HG03575 (cell line): ENCODE measurements at regions not wholly inside any gene's neighbourhood (a gene's known extent, or its start where the extent isn't known, plus 50 kb on each side); places are given as distances from the start of the nearest gene placed in this dataset.

Experiments
- ATAC-seq: cut with Tn5 transposase; IDR thresholded peaks from one replicate; pipeline ENCODE4 v1.9.1; 2021; ENCODE audit not compliant: unreplicated experiment, insufficient number of reproducible peaks, low FRiP score; ENCODE audit errors: extremely low read depth

DNA sequence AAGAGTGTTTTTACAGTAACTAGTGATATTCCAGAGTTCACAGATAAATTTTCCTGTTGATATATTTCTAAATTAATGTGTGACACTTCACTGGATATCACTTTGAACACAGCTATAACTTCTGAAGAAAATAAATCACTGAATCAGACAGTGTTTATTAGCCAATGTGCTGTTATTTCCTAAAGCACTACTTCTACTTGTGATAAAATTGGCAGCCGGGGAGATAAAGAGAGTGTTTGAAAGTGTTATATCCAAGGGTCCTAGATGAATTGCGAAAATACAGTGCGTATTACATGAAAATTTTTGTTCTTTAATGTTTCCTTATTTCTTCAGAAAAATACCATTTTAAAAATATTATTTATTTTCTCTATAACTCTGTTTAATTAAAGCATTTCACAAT is 417.5 kb upstream of the ARGLU1 start:
- no peak for ATAC-seq

DNA sequence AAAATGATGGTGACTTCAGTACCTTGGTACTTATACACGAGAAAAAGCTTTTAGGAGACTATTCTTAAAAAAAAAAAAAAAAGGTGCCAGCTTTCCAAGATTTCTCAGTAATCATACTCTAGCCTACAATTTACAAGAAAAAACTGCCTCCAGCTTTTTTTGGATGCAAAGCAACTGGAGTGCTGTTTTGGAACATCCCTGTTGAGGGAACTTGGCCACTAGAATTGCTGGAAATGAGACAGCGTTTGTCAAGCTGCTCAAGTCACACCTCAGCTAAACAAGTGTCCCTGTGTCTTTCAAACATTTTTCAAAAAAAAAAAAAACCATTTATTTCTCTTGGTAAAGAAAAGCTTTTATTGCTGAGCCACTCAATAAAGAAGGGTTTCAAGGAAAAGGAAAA is 413.1 kb upstream of the ARGLU1 start:
- no peak for ATAC-seq

DNA sequence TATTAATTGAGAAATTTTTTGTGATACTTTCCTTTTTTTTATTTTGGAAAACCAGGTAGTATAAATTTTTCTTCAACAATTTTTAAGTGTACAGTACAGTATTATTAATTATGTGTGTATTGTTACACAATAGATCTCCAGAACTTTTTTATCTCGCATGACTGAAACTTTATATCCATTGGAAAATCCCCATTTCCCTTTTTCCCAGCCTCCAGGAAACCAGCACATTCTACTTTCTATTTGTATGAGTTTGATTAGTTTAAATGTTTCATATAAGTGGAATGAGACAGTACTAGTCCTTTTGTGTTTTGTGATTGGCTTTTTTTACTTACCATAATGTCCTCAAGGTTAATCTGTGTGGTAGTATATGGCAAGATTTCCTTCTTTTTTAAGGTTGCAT is 399.5 kb upstream of the ARGLU1 start:
- no peak for ATAC-seq

DNA sequence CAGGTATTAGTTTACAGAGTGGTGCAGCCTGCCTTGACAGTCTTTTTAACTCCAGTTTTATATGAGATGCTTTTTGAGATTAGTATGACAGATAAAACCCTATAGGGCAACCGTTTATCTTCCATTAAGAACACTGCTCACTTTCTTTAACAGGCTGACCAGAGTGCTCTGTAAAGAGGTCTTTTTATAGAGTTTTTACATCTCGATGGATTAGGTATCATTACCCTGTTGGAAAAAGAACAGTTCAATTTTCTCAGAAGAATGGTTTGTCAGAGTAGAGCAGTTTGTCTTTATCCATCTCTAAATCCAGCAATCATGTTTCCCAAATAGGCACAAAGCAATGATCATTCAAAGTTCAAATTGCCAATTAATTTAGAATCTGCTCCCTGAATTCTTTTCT is 395.2 kb upstream of the ARGLU1 start:
- ATAC-seq = no peak

DNA sequence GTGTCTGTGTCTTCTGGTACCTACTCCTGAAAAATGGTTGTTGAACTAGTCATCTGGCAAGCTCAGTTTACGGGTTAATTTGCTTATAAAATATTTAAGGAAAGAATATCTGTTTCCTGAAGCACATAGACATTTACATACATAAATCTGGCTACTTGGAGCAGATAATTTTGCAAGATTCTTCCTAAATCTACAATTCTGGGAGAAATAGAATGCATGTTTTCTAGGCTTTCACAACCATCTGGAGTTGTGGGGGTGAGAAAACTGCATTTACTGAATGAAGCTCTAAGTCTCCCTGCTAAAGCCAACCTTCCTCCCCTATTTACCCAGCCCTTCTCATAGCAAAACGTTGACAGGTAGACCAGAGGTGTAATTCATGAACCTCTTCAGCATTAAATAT is 393.7 kb upstream of the ARGLU1 start:
- no peak for ATAC-seq

DNA sequence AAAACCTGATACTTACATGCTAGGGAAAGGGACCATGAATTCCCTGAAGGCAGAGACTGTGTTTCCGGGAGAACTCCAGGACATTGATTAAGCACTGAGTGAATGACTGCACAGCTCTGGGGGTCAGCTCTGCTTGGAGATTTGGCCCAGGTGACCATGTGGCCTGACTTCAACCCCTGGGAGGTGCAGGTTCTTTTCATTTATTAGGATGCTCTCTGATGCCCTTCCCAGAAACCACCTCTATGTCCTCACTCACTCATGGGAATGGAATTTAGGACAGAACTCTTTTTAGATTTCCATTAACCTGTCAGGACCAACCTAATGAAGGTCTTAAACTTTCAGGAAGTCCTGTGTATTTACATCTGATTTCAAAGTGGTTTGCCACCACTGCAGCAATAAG is 393.3 kb upstream of the ARGLU1 start:
- no peak for ATAC-seq

DNA sequence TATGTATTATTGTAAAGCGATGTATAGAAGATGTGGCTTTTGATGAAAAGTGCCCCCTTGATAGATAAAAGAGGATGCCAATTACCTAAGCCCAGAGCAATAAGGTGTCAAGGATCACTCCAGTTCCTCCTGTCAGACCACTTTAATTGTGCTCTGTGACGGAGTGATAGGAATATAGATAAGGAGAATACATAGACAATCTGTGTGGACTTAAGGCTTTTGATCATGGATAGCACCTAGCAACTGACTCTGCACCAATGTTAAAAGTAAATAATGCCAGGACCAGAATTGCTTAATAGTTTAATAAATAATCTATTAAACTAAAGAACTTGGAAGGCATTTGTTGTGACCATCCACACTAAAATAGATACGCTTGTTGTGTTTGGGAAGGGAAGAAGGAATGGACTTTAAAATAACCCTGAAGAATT is 390.7 kb upstream of the ARGLU1 start:
- ATAC-seq = no peak

DNA sequence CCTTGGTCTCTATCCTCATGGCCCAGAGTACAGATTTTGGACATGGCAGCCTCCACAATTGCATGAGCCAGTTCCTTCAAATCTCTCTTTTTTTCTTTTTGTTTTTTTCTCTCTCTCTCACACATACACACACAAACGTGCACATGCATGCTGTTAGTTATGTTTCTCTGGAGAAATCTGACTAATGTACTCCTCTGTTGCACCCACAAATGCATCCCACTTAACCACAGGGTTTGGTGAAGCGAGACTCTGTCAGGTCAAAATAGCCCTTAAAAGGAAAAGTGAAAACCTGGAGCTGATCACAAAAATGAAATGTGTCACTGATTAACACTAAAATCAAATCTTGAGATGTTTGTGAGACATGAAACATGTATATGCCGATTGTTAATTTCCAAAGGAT is 374.6 kb upstream of the ARGLU1 start:
- no peak for ATAC-seq

DNA sequence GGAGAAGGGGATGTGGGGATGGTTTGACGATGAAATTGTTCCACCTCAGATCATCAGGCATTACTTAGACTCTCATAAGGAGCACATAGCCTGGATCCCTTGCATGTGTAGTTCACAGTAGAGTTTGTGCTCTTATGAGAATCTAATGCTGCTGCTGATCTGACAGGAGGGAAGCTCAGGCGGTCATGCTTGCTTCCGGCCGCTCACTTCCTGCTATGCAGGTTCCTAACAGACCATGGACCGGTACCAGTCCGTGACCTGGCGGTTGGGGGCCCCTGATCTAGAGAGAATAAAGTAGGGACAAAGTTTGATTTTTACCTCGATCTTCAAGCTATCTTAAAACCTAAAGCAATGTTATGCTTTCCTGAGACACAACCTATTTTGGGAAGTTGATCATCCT is 373.8 kb upstream of the ARGLU1 start:
- ATAC-seq = no peak

DNA sequence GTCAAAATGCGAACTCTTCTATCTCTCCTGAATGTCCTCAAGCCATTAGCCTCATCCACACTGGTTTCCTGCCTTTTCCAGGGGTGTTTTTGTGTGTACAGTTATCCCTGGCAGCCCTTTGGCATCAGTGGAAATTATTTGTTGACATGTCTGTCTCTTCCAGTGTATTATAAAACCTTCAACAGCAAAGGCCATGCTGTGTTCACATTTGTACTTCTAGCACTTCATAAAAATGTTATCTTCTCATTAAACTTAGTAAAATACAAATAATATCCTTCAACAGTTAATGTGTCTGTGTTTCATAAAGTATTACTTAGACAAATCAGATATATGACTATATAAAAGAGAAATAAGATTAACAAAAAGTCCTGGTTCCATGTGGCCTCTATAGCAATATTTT is 359.5 kb upstream of the ARGLU1 start:
- ATAC-seq = no peak

DNA sequence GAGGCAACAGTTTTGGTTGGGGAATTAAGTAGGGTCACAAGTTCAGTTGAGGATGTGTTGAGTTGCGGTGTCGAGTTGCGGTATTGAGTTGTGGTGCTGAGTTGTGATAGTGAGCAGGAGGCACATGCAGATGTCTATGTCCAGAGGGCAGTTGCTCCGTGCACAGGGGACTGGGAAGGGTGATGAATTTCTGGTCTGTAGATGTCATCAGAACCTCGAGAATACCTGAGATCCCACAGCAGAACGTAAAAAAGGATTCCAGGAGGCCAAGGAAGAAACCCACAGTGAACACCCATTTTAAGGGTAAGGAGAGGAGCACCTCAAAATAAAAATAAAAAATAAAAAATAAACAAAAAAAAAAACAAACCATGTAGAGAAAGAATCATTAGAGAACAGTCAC is 354.4 kb upstream of the ARGLU1 start:
- ATAC-seq = no peak

DNA sequence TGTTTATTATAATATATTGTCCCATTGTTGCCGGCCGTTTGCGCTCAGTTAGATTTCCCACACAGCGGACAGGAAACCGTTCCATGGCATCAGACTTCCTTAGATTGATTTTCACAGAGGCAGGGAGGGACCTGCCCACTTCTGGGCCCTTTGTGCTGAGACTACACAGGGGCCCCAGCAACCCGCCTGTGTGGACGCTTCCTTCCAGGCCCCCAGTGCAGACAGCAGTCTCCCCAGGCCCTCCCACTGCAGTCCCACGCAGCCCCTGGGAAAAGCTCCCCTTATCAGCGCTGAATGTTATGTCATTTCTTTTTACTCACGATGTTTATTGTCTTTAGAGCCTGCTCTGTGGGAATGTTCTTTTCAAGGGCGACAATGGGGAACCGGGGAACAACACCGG is 351.7 kb upstream of the ARGLU1 start:
- ATAC-seq = no peak

DNA sequence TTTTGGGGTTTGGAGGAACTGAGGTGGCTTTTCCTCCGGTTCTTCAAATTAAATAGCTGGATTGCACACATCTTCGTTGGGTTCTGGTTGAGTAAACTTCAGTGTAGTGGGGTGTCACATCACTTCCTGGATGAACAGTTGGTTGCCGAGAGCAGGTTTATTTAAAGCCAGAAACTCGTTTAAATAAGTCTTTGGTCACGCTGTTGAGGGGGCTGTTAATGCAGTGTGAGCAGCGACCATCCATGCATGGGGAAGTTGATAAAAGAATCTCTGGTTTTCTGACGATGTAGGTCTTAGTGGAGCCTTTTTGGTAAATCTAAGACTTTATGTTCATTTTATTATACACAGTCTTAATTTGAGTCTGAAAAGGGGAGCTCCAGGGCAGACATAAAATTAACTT is 351.2 kb upstream of the ARGLU1 start:
- peak; percentile 45 for ATAC-seq

DNA sequence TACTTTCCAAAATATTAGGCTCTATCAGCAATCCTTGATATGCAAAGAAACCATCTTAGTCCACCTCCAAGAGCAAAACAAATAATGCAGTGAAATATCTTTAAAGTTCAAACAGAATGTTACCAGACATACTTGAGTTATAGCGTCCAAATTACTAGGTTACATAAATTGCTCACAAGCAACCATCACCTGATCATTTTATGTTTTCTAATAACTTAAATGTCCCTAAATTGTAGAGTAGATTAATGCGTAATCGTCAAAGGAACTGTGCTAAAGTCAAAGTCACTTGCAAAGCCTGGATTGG is 350.6 kb upstream of the ARGLU1 start:
- ATAC-seq = no peak

DNA sequence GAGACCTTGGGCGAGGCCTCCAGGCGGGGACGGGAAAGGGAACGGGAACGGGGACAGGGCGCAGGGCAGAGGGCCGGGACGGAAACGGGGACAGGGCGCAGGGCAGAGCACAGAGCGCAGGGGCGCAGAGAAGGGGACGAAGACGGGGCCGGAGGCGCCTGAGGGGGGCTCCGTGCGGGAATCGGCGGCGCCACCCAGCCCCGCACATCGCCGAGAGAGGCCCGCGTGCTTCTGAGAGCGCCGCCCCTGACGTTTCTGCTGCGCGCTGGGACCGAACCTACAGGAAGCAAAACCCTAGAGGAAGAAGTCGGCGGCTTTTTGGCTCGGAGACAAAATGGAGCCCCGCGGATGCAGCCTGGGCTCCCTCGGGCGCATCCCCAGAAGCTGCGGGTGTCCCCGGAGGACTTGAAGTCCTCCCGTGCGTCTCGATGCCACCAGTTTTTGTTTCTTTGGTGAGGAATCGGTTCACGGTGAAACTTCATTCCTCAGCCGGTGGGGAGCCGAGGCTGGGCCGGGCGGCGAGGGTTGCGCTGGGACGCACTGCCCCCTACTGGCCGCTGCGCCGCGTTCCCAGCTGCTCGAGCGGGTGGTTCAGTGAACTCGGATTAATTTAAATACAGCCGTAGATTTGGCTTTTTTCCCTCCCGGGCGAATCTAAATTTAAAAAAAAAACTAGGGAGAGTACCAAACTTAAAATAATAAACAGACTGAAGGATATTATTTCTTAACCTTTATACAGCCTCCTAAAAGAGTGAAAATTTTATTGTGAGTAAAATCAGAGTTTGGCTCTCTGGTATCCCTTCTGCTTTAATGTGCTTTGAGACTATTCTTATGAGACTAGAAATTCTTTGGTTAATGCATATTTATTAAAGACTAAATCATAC is 350.0 kb upstream of the ARGLU1 start:
- peak; percentile 79 for ATAC-seq

DNA sequence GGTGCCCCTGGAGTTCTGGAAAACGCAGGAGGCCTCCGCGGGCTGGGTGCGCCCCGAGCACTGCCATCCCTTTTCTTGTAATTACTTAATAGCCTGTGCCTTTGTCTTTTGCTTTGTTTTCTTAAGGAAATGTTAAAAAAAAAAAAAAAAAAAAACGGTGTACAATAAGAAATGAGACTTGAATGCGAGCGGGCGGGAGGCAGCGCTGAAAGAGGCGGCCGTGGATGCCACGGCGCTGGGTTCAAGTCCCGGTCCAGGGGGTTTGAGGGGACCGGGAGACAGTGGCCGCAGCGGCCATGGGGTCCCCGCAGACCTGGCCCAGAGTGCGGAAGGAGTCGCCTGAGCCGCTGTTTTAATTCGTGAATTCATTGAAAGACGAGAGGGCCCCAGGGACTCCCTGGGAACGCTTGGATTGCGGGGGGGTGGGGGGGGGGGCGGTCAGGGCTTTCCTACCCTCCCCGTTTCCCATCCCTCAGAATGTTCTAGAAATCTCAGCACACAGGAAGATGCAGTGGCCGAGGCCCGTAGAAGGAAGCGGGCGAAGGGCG is 349.2 kb upstream of the ARGLU1 start:
- no peak for ATAC-seq

DNA sequence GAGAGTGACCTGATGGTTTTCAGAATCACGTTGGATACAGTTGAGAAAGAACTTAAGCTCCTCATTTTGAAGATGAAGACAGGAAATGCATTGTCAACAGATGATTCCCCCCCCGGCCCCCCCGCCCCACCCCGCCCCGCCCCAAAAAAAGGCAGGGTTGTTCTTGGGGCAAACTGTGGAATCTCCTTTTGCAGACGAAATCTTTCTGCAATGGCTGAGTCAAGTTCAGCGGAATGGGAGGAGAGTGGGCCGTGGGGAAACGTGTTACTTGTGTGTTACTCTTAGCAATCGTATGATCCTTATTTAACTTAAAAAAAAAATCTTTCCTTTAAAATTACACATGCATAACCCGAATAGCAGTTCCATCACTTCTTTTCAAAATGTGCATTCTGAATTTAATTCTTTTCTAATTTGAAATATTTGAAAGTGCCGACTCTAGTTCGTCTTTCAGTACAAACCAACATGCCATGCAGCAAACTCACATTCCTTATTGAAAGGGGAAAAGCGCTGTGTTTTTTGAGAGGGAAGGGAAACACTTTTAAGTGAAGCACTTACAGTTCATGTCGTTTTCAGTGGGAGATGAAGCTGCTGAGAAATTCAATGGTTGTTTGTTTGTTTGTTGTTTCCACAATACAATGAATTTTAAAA is 348.5 kb upstream of the ARGLU1 start:
- no peak for ATAC-seq

DNA sequence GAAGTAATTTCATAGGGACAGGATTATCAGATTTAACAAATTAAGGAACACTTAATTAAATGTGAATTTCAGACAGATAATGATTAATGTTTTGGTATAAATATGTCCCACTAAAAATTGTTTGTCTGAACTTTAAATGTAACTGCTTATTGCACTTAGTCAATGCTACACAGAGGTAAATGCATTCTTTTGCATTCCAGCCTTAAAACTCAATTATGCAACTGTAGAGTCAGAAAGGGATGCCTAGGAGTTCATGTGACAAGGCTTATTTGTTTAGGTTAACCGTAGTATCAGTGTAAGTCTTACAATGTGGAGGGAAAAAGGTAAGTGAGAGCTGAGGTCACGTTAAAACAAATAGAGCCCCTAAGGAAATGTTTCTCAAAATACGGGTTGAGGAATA is 347.2 kb upstream of the ARGLU1 start:
- ATAC-seq = no peak

DNA sequence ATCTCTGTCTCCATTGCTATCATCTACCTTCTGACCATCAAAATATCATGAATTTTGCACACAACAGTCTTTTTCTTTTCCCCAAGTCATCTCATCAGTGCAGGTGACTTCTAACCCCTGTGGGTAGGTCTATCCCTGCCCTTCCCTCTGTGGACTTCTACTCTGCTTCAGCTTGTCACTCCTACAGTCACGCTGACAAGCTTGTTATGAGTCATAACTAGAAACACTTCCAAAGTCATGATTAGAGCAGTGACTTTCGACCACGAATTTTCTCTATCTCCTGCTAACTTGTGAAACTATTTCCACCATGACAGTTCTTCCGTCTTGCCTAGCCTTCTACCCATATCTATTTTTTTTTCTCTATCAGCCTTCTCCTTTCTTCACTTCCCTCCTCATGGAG is 343.7 kb upstream of the ARGLU1 start:
- ATAC-seq = no peak

DNA sequence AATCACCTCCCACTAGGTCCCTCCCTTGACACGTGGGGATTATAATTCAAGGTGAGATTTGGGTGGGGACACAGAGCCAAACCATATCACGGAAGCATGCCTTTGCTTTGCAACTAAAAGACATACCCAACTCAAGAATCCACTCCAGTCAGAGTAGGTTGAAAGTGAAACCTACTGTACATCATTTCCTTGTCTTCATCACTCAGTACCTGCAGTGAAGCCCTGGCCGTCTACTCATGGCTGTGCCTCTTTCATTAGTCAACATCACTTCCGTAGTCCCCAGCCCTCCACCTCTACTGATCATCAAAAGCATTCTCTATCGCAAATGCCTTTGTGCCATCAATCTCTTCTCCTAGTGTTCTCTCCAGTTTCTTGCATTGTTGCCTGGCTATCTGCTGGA is 343.1 kb upstream of the ARGLU1 start:
- no peak for ATAC-seq
